Activated naive CD8-positive, alpha-beta T cell treated with anti-CD3 and anti-CD28 coated beads for 36 hours (primary cell): ENCODE measurements at regions not wholly inside any gene's neighbourhood (a gene's known extent, or its start where the extent isn't known, plus 50 kb on each side); places are given as distances from the start of the nearest gene placed in this dataset.
"Not testable (repeated sequence)": the region's sequence is repeated elsewhere in the genome, so short reads cannot be mapped to it uniquely, and the experiment has no call there.

Source experiments
- DNase-seq: peaks from one replicate; pipeline ENCODE4 v3.0.0; 2021
- H3K27ac Mint-ChIP-seq: one replicate; pipeline ENCODE4 v1.8.0; 2022; ENCODE audit warnings: mild to moderate bottlenecking, moderate library complexity, mixed read lengths
- H3K27me3 Mint-ChIP-seq: one replicate; pipeline ENCODE4 v1.8.0; 2022; ENCODE audit warnings: mild to moderate bottlenecking, mixed read lengths
- H3K36me3 Mint-ChIP-seq: one replicate; pipeline ENCODE4 v1.8.0; 2021; ENCODE audit warnings: mild to moderate bottlenecking, mixed read lengths
- H3K4me1 Mint-ChIP-seq: one replicate; pipeline ENCODE4 v1.8.0; 2021; ENCODE audit warnings: mixed read lengths
- H3K4me3 Mint-ChIP-seq: one replicate; pipeline ENCODE4 v1.8.0; 2022; ENCODE audit warnings: mild to moderate bottlenecking, moderate library complexity, mixed read lengths
- H3K9me3 Mint-ChIP-seq: one replicate; pipeline ENCODE4 v1.8.0; 2022; ENCODE audit warnings: mixed read lengths

DNA sequence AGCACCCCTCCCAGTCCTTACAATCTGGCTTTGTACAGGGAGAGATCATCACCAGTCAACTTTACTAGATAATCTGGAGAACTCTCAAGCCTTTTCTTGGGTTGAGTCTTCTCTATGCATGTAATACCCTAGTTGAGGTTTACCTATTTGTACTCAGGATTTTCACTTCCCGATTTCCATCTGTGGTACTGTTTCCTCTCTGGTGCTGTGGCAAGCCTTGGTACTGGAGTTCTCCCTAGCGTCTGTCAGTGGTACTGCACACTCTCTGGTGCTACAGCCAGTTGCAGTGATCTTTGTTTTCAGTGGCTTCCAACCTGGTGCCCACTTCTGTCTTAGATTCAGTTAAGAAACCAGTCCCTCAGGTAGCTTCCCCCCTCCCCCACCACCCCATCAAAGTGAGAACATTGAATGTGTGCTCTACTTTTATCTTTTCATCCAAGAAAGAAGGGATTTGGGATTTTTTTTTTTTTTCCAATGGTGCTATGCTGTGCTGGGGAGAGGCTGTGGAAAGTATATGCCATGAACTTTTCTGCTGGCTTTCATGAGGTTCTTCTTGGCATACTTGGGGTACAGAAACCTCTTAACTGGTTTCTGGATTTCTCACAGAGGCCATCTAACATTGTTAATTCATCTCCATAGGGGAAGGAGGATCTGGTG lies 69.4 kb upstream of the EVL start:
- peaks cover 15% of the 10 kb centered on the region for H3K4me1 Mint-ChIP-seq
- no peak overlapping the region for H3K27ac Mint-ChIP-seq
- DNase-seq: peak; percentile 51
- H3K36me3 Mint-ChIP-seq: peaks cover 2% of the 10 kb centered on the region
- H3K9me3 Mint-ChIP-seq: no peaks in the 10 kb centered on the region
- H3K4me3 Mint-ChIP-seq: no peak overlapping the region
- H3K27me3 Mint-ChIP-seq: peaks cover 7% of the 10 kb centered on the region

DNA sequence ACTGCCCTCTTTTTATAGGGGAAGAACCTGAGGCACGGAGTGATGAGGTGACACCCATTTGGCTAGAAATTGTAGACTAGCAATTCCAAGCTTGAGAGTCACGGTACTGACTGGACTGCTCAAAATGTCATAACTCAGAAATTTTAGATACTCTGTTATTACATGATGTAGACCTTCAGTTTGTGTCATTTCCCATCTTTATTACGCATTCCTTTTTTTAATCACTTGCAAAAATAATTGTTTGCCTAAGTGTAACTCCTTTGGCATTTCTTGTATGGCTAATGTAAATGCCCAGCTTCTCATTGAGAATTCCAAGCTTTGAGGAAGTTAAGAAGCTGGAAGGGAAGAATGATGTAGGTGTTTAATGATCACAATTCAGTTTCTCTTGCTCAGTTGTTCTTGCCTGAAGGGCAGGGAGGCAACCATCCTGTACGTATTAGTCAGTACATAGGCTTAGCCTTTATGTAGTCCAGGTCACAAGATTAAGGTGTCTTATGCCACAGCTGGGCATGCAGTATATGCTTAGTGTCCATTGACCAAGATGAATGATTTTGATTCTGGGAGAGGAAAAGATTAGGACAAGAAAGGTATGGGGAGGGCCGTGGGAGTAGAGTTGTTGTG lies 68.2 kb upstream of the EVL start:
- H3K9me3 Mint-ChIP-seq: no peaks in the 10 kb centered on the region
- peaks cover 7% of the 10 kb centered on the region for H3K27me3 Mint-ChIP-seq
- H3K27ac Mint-ChIP-seq: no peak overlapping the region
- H3K36me3 Mint-ChIP-seq: peaks cover 4% of the 10 kb centered on the region
- H3K4me1 Mint-ChIP-seq: peaks cover 15% of the 10 kb centered on the region
- H3K4me3 Mint-ChIP-seq: no peak overlapping the region
- no peak for DNase-seq

DNA sequence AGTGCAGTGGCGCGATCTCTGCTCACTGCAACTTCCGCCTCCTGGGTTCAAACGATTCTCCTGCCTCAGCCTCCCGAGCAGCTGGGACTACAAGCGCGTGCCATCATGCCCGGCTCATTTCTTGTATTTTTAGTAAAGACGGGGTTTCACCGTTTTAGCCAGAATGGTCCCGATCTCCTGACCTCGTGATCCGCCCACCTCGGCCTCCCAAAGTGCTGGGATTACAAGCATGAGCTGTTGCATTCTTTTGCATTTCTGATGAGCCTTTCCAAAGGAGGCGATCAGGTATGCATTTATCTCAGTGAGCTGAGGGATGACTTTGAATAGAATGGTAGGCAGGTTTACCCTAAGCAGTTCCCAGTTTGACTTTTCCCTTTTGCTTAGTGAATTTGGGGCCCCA lies 64.8 kb upstream of the EVL start:
- H3K9me3 Mint-ChIP-seq, H3K4me1 Mint-ChIP-seq, H3K27ac Mint-ChIP-seq, DNase-seq, H3K27me3 Mint-ChIP-seq, H3K4me3 Mint-ChIP-seq: not testable (repeated sequence)
- H3K36me3 Mint-ChIP-seq: peaks cover 16% of the 10 kb centered on the region

DNA sequence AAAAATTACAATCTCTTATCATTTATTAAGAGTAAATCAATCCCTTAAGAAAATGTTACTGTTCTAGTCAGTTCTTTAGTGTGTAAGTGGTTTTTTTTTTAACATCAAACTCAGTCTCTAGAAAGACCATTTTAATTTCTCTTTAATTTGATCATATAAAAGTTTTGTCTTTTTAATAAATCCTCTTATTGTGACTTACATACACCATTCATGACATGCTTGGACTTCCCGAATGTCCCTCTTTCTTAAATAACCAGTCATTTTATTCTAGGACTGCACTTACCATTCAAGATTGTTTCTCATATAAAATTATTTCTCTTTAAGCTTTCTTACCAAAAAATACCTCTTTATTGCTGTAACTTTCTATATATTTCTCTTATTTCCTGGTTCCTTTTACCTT lies 60.8 kb upstream of the EVL start:
- no peak for DNase-seq
- Mint-ChIP-seq H3K4me3 (no peak overlapping the region), H3K36me3 (peaks cover 20% of the 10 kb centered on the region), H3K4me1 (peaks cover 3% of the 10 kb centered on the region), H3K27ac (no peak overlapping the region), H3K9me3 (peaks cover 9% of the 10 kb centered on the region), H3K27me3 (no peaks in the 10 kb centered on the region)

DNA sequence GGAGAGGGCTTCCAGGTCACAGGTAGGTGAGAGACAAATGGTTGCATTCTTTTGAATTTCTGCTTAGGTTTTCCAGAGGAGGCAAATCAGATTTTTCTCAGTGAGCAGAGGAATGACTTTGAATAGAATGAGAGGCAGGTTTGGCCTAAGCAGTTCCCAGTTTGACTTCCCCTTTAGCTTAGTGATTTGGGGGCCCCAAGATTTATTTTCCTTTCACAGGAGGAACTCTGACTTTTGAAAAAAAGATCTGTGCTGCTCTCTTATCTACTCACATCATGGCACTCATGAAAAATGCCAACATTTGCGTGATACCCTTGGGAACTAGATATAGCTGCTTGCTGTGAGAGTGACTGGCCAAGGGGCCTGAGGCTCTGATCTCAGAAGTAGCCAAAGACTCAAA lies 58.0 kb upstream of the EVL start:
- H3K4me1 Mint-ChIP-seq: peaks cover 8% of the 10 kb centered on the region
- H3K27me3 Mint-ChIP-seq: no peaks in the 10 kb centered on the region
- DNase-seq: no peak
- H3K4me3 Mint-ChIP-seq: no peak overlapping the region
- H3K27ac Mint-ChIP-seq: no peak overlapping the region
- peaks cover 17% of the 10 kb centered on the region for H3K36me3 Mint-ChIP-seq
- peaks cover 9% of the 10 kb centered on the region for H3K9me3 Mint-ChIP-seq

DNA sequence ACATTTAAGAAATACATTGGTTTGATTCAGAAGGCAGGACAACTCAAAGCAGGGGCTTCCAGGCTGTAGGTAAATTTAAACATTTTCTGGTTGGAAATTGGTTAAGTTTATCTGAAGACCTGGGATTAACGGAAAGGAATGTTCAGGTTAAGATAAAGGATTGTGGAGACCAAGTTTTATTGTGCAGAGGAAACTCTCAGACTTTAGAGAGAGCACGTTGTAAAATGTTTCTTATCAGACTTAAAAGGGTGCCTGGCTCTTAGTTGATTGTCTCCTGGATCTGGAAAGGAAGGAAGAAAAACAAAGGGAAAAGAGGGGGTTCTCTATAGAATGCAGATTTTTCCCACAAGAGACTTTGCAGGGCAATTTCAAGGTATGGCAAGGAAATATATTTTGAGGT lies 55.4 kb upstream of the EVL start:
- not testable (repeated sequence) for H3K27me3 Mint-ChIP-seq, H3K9me3 Mint-ChIP-seq, H3K4me3 Mint-ChIP-seq, H3K27ac Mint-ChIP-seq, DNase-seq
- H3K4me1 Mint-ChIP-seq: peaks cover 18% of the 10 kb centered on the region
- H3K36me3 Mint-ChIP-seq: peaks cover 15% of the 10 kb centered on the region

DNA sequence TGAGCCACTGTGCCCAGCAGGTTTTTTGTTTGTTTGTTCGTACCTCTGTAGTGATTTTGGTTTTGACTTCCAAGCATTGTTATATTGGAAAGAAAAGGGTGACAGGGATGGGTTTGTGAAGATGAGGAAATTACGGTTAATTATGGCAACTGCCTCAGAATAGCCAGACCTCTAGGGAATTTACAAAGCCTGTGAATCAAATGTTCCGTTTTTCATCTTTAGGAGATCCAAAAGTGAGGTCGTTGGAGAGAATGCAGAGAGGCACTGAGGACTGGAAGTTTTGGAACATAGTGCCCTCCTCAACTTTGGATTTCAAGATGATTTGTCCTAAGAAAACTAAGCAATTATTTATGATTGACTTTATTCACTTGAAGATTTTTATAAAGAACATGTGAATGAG lies 54.5 kb upstream of the EVL start:
- H3K27me3 Mint-ChIP-seq: no peaks in the 10 kb centered on the region
- H3K36me3 Mint-ChIP-seq: peaks cover 9% of the 10 kb centered on the region
- DNase-seq: no peak
- H3K4me3 Mint-ChIP-seq: no peak overlapping the region
- H3K27ac Mint-ChIP-seq: no peak overlapping the region
- H3K9me3 Mint-ChIP-seq: no peaks in the 10 kb centered on the region
- peaks cover 21% of the 10 kb centered on the region for H3K4me1 Mint-ChIP-seq

DNA sequence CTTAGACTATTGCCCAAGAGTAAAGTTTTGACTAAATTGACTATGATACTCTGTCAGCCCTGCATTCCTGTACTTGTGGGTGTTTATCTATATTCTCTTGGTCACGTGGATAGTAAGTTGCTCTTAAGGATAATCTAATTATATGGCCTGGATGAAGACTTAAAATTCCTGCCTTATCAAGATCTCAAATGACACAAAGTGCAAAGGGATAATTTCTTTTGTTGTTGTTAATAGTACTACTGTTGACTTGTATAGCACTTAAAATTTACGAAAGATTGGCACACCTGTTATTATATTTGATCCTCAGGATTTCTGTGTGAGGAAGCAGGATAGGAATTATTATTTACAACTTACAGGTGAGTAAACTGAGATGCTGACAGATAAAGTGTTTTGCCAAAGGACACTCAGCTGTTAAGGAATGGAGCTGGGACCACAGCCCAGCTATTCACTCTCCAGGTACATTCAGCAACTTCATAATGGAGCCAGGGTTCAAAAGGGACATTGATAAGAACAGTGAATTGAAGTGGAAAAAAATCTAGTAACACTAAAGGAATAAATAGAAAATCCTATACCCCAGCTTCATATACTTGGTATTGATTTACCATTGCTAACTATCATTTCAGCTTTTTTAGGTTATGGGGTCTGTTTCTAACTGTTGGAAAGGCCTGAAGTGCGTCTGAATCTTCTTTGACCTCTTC lies 53.4 kb upstream of the EVL start:
- H3K36me3 Mint-ChIP-seq: peaks cover 7% of the 10 kb centered on the region
- H3K9me3 Mint-ChIP-seq: no peaks in the 10 kb centered on the region
- DNase-seq: no peak
- no peak overlapping the region for H3K4me3 Mint-ChIP-seq
- H3K27me3 Mint-ChIP-seq: no peaks in the 10 kb centered on the region
- H3K27ac Mint-ChIP-seq: no peak overlapping the region
- peaks cover 21% of the 10 kb centered on the region for H3K4me1 Mint-ChIP-seq

DNA sequence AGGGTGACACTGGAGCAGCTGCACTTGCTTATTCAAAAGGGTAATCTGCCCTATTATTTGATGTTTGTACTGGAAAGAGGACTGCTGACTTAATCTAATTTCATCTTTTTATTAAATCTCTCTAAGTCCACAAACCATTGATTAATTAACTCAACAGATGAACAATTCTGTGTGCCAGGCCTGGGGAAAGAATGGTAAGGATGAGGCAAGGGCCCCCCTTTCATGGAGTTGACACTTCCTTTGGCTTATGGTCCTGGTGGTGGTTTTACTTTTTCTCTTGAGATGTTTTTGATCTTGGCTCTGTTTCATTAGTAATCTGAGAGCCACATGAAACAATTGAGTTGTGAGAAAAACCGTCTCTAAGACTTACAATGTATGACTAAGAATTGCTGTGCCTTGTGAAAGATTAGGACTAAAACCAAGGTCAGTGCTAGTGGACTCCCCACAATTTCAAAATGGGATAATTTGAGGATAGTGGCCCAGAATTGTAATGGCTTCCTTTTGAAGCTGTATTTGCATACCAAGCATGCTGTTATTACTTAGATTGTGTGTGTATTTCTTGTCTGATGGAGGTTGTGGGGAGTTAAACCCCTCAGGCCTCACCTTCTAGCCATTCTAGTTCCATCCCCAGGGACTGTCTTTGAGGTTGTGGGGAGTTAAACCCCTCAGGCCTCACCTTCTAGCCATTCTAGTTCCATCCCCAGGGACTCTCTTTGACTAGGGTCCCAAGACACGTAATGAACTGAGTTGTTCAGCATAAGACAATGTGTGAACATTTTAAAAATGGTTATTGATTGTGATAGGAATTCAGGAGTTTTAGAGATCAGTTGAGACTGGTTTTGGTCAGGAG lies 52.5 kb upstream of the EVL start:
- Mint-ChIP-seq H3K4me1 (peaks cover 28% of the 10 kb centered on the region), H3K9me3 (no peaks in the 10 kb centered on the region), H3K36me3 (peaks cover 7% of the 10 kb centered on the region), H3K27ac (no peak overlapping the region), H3K27me3 (no peaks in the 10 kb centered on the region), H3K4me3 (no peak overlapping the region)
- no peak for DNase-seq

DNA sequence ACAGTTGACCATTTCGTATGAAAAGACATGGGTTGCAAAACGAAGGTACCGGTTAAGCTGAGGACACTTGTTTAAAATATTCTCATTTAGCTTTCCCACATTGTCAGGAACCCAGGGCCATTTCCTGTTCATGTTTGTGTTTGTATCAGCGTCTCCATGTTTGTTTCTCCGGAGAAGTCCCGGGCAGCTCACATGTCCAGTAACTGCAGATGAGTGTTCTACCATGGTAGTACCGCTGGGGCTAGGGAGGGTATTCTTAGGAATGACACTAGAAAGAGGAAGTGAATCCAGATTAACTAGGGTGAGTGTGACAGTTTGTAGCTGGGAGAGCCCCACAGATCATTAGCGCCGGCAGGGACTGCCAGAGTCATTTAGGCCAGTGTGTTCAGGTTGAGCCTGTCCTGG lies 50.0 kb upstream of the EVL start:
- Mint-ChIP-seq H3K4me1 (peaks cover 31% of the 10 kb centered on the region), H3K4me3 (no peak overlapping the region), H3K36me3 (peaks cover 7% of the 10 kb centered on the region), H3K9me3 (no peaks in the 10 kb centered on the region), H3K27me3 (no peaks in the 10 kb centered on the region), H3K27ac (no peak overlapping the region)
- no peak for DNase-seq
